ENCODE measurements at regions not wholly inside any gene's neighbourhood (a gene's known extent, or its start where the extent isn't known, plus 50 kb on each side); places are given as distances from the start of the nearest gene placed in this dataset.

- Histone ChIP-seq H3K9me2 (replicated peaks; ENCODE audit: control insufficient read depth, low read length) (no peaks in the 10 kb centered on the region), H3K79me2 (ENCODE audit: control insufficient read depth, low read length) (no peaks in the 10 kb centered on the region), H3K27ac (ENCODE audit: low read depth, low read length) (no peak overlapping the region), H4K20me1 (ENCODE audit: control insufficient read depth, insufficient read depth, low read depth, low read length) (no peaks in the 10 kb centered on the region), H3K4me3 (ENCODE audit: low read length) (no peak overlapping the region), H3K4me1 (ENCODE audit: control insufficient read depth, low read length) (no peaks in the 10 kb centered on the region), H3K9me3 (ENCODE audit: control insufficient read depth, insufficient read depth, low read length) (no peaks in the 10 kb centered on the region), H3K27me3 (ENCODE audit: control insufficient read depth, low read length) (no peaks in the 10 kb centered on the region), H3K36me3 (ENCODE audit: control insufficient read depth, low read length) (no peaks in the 10 kb centered on the region), H3K4me2 (ENCODE audit: low read length) (no peak overlapping the region), H3F3A (ENCODE audit: control insufficient read depth, insufficient read depth) (no peaks in the 10 kb centered on the region)
- TF ChIP-seq CTCF (IDR thresholded peaks at IDR 0.05; ENCODE audit: low read depth, low read length, poor library complexity, severe bottlenecking) (no peak), EZH2phosphoT487 (IDR thresholded peaks at IDR 0.05; ENCODE audit: borderline replicate concordance, low read length) (no peak)
These were observed 227.7 kb upstream of the TTC29 start for GRCh38 chr4:147173322-147173721.

GRCh38 chr4:147173797-147174432 lies 228.3 kb upstream of the TTC29 start:
- H3K27ac ChIP-seq (ENCODE audit: low read depth, low read length) = no peak overlapping the region

GRCh38 chr4:147174591-147174990 lies 228.9 kb upstream of the TTC29 start:
- Histone ChIP-seq H3F3A (ENCODE audit: control insufficient read depth, insufficient read depth) (no peaks in the 10 kb centered on the region), H3K27me3 (ENCODE audit: control insufficient read depth, low read length) (no peaks in the 10 kb centered on the region), H3K36me3 (ENCODE audit: control insufficient read depth, low read length) (no peaks in the 10 kb centered on the region), H3K9me3 (ENCODE audit: control insufficient read depth, insufficient read depth, low read length) (no peaks in the 10 kb centered on the region), H3K4me1 (ENCODE audit: control insufficient read depth, low read length) (no peaks in the 10 kb centered on the region), H3K9me2 (replicated peaks; ENCODE audit: control insufficient read depth, low read length) (no peaks in the 10 kb centered on the region), H3K27ac (ENCODE audit: low read depth, low read length) (no peak overlapping the region), H3K4me3 (ENCODE audit: low read length) (no peak overlapping the region), H4K20me1 (ENCODE audit: control insufficient read depth, insufficient read depth, low read depth, low read length) (no peaks in the 10 kb centered on the region), H3K79me2 (ENCODE audit: control insufficient read depth, low read length) (no peaks in the 10 kb centered on the region), H3K4me2 (ENCODE audit: low read length) (no peak overlapping the region)
- TF ChIP-seq EZH2phosphoT487 (IDR thresholded peaks at IDR 0.05; ENCODE audit: borderline replicate concordance, low read length) (no peak), CTCF (IDR thresholded peaks at IDR 0.05; ENCODE audit: low read depth, low read length, poor library complexity, severe bottlenecking) (no peak)

More at GRCh38 chr4:147173797-147174432, 228.3 kb upstream of the TTC29 start:
- TF ChIP-seq EZH2phosphoT487 (IDR thresholded peaks at IDR 0.05; ENCODE audit: borderline replicate concordance, low read length) (no peak), CTCF (IDR thresholded peaks at IDR 0.05; ENCODE audit: low read depth, low read length, poor library complexity, severe bottlenecking) (no peak)
- Histone ChIP-seq H3K4me3 (ENCODE audit: low read length) (no peak overlapping the region), H3K4me2 (ENCODE audit: low read length) (no peak overlapping the region), H3K79me2 (ENCODE audit: control insufficient read depth, low read length) (no peaks in the 10 kb centered on the region), H3K9me2 (replicated peaks; ENCODE audit: control insufficient read depth, low read length) (no peaks in the 10 kb centered on the region), H4K20me1 (ENCODE audit: control insufficient read depth, insufficient read depth, low read depth, low read length) (no peaks in the 10 kb centered on the region), H3K4me1 (ENCODE audit: control insufficient read depth, low read length) (no peaks in the 10 kb centered on the region), H3K9me3 (ENCODE audit: control insufficient read depth, insufficient read depth, low read length) (no peaks in the 10 kb centered on the region), H3K27me3 (ENCODE audit: control insufficient read depth, low read length) (no peaks in the 10 kb centered on the region), H3F3A (ENCODE audit: control insufficient read depth, insufficient read depth) (no peaks in the 10 kb centered on the region), H3K36me3 (ENCODE audit: control insufficient read depth, low read length) (no peaks in the 10 kb centered on the region)

Data from DOHH2 (cell line).